ENCODE measurements at regions not wholly inside any gene's neighbourhood (a gene's known extent, or its start where the extent isn't known, plus 50 kb on each side); places are given as distances from the start of the nearest gene placed in this dataset.
"Not testable (repeated sequence)": the region's sequence is repeated elsewhere in the genome, so short reads cannot be mapped to it uniquely, and the experiment has no call there.

GRCh38 chr10:2616215-2616614, 451.1 kb upstream of the PFKP start:
- no peak for DNase-seq

GRCh38 chr10:2611603-2612002, 455.7 kb upstream of the PFKP start:
- no peak for DNase-seq

- DNase-seq, result no peak
These were observed 456.4 kb upstream of the PFKP start for GRCh38 chr10:2610946-2611345.

GRCh38 chr10:2604891-2605290, 462.5 kb upstream of the PFKP start:
- no peak for DNase-seq

GRCh38 chr10:2599571-2599970, 467.8 kb upstream of the PFKP start:
- no peak for DNase-seq

- no peak for DNase-seq
These were observed 474.8 kb upstream of the PFKP start for GRCh38 chr10:2592360-2593160.

GRCh38 chr10:2589196-2589595, 478.2 kb upstream of the PFKP start:
- DNase-seq, result no peak

- DNase-seq, result no peak
These were observed 483.0 kb upstream of the PFKP start for GRCh38 chr10:2584385-2584784.

- no peak for DNase-seq
These were observed 490.5 kb upstream of the PFKP start for GRCh38 chr10:2576892-2577291.

GRCh38 chr10:2575460-2575859, 491.9 kb upstream of the PFKP start:
- no peak for DNase-seq

- no peak for DNase-seq
These were observed 494.7 kb upstream of the PFKP start for GRCh38 chr10:2572611-2573010.

- no peak for DNase-seq
These were observed 510.5 kb upstream of the PFKP start for GRCh38 chr10:2556883-2557282.

- DNase-seq, result no peak
These were observed 519.3 kb upstream of the PFKP start for GRCh38 chr10:2548071-2548470.

GRCh38 chr10:2547606-2548005, 519.7 kb upstream of the PFKP start:
- no peak for DNase-seq

GRCh38 chr10:2546894-2547293, 520.5 kb upstream of the PFKP start:
- not testable (repeated sequence) for DNase-seq

- DNase-seq, result no peak
These were observed 523.4 kb upstream of the PFKP start for GRCh38 chr10:2543974-2544373.

- peak; percentile 5 for DNase-seq
These were observed 524.0 kb upstream of the PFKP start for GRCh38 chr10:2543142-2543886.

GRCh38 chr10:2541176-2541575, 526.2 kb upstream of the PFKP start:
- no peak for DNase-seq

GRCh38 chr10:2529945-2530344, 537.4 kb upstream of the PFKP start:
- DNase-seq, result no peak

GRCh38 chr10:2525781-2526180, 541.6 kb upstream of the PFKP start:
- DNase-seq, result no peak

GRCh38 chr10:2519139-2519538, 548.2 kb upstream of the PFKP start:
- no peak for DNase-seq

- no peak for DNase-seq
These were observed 558.2 kb upstream of the PFKP start for GRCh38 chr10:2509081-2509531.

GRCh38 chr10:2501366-2501940, 565.9 kb upstream of the PFKP start:
- DNase-seq, result not testable (repeated sequence)

GRCh38 chr10:2494399-2494798, 572.9 kb upstream of the PFKP start:
- DNase-seq, result no peak

Measured in stimulated activated CD4-positive, alpha-beta T cell treated with anti-CD3 and anti-CD28 coated beads, Interleukin-15, amount 100 ng/mL, for 24 hours (primary cell).